ENCODE measurements at regions not wholly inside any gene's neighbourhood (a gene's known extent, or its start where the extent isn't known, plus 50 kb on each side); places are given as distances from the start of the nearest gene placed in this dataset.

DNA sequence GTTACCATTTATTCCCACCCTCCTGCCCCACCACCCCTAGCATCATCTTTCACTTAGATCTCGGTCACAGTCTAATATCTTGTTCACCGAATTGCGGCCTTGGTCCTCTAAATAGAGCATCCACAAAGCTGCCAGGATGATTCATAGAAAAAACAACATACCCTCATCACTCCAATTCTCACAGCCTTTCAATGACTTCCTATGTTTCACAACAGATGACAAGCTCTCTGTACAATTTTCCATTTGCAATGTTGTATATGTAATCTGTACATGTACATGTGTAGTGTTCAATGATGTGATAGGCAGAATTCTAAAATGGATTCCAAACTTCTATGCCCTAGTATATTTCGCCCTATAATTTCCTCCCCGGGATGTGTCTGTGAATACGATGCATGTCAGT, 675.6 kb upstream of the CELF4 start:
- TF ChIP-seq, protein P1, sequence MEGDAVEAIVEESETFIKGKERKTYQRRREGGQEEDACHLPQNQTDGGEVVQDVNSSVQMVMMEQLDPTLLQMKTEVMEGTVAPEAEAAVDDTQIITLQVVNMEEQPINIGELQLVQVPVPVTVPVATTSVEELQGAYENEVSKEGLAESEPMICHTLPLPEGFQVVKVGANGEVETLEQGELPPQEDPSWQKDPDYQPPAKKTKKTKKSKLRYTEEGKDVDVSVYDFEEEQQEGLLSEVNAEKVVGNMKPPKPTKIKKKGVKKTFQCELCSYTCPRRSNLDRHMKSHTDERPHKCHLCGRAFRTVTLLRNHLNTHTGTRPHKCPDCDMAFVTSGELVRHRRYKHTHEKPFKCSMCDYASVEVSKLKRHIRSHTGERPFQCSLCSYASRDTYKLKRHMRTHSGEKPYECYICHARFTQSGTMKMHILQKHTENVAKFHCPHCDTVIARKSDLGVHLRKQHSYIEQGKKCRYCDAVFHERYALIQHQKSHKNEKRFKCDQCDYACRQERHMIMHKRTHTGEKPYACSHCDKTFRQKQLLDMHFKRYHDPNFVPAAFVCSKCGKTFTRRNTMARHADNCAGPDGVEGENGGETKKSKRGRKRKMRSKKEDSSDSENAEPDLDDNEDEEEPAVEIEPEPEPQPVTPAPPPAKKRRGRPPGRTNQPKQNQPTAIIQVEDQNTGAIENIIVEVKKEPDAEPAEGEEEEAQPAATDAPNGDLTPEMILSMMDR (IDR thresholded peaks at IDR 0.05; ENCODE audit: low read depth, low read length, missing input control) = no peak
- TF ChIP-seq YY1 (IDR thresholded peaks at IDR 0.05) = no peak
- TF ChIP-seq, protein P2, sequence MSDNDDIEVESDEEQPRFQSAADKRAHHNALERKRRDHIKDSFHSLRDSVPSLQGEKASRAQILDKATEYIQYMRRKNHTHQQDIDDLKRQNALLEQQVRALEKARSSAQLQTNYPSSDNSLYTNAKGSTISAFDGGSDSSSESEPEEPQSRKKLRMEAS (IDR thresholded peaks at IDR 0.05) = no peak
- no peak for TF ChIP-seq JUND (IDR thresholded peaks at IDR 0.05)
- TF ChIP-seq EGR1 (IDR thresholded peaks at IDR 0.05; ENCODE audit: low read depth in 2 of 2) = no peak
- TF ChIP-seq SP1 (IDR thresholded peaks at IDR 0.05) = no peak
- TF ChIP-seq, protein P3, sequence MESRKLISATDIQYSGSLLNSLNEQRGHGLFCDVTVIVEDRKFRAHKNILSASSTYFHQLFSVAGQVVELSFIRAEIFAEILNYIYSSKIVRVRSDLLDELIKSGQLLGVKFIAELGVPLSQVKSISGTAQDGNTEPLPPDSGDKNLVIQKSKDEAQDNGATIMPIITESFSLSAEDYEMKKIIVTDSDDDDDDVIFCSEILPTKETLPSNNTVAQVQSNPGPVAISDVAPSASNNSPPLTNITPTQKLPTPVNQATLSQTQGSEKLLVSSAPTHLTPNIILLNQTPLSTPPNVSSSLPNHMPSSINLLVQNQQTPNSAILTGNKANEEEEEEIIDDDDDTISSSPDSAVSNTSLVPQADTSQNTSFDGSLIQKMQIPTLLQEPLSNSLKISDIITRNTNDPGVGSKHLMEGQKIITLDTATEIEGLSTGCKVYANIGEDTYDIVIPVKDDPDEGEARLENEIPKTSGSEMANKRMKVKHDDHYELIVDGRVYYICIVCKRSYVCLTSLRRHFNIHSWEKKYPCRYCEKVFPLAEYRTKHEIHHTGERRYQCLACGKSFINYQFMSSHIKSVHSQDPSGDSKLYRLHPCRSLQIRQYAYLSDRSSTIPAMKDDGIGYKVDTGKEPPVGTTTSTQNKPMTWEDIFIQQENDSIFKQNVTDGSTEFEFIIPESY (IDR thresholded peaks at IDR 0.05) = no peak
- TF ChIP-seq, protein P4, sequence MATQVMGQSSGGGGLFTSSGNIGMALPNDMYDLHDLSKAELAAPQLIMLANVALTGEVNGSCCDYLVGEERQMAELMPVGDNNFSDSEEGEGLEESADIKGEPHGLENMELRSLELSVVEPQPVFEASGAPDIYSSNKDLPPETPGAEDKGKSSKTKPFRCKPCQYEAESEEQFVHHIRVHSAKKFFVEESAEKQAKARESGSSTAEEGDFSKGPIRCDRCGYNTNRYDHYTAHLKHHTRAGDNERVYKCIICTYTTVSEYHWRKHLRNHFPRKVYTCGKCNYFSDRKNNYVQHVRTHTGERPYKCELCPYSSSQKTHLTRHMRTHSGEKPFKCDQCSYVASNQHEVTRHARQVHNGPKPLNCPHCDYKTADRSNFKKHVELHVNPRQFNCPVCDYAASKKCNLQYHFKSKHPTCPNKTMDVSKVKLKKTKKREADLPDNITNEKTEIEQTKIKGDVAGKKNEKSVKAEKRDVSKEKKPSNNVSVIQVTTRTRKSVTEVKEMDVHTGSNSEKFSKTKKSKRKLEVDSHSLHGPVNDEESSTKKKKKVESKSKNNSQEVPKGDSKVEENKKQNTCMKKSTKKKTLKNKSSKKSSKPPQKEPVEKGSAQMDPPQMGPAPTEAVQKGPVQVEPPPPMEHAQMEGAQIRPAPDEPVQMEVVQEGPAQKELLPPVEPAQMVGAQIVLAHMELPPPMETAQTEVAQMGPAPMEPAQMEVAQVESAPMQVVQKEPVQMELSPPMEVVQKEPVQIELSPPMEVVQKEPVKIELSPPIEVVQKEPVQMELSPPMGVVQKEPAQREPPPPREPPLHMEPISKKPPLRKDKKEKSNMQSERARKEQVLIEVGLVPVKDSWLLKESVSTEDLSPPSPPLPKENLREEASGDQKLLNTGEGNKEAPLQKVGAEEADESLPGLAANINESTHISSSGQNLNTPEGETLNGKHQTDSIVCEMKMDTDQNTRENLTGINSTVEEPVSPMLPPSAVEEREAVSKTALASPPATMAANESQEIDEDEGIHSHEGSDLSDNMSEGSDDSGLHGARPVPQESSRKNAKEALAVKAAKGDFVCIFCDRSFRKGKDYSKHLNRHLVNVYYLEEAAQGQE (IDR thresholded peaks at IDR 0.05) = no peak
- TF ChIP-seq HNF4G (IDR thresholded peaks at IDR 0.05) = no peak
- no peak for TF ChIP-seq TAF1 (conservative IDR thresholded peaks at IDR 0.05)
- no peak for TF ChIP-seq GABPA (IDR thresholded peaks at IDR 0.05 in 1 of 2, conservative IDR thresholded peaks at IDR 0.05 in 1 of 2)
- TF ChIP-seq FOXA1 (IDR thresholded peaks at IDR 0.05) = no peak
- TF ChIP-seq RAD21 (IDR thresholded peaks at IDR 0.05) = no peak
- no peak for TF ChIP-seq RXRA (IDR thresholded peaks at IDR 0.05)

All from liver (tissue), 3 donors.